ENCODE measurements at regions not wholly inside any gene's neighbourhood (a gene's known extent, or its start where the extent isn't known, plus 50 kb on each side); places are given as distances from the start of the nearest gene placed in this dataset.

DNA sequence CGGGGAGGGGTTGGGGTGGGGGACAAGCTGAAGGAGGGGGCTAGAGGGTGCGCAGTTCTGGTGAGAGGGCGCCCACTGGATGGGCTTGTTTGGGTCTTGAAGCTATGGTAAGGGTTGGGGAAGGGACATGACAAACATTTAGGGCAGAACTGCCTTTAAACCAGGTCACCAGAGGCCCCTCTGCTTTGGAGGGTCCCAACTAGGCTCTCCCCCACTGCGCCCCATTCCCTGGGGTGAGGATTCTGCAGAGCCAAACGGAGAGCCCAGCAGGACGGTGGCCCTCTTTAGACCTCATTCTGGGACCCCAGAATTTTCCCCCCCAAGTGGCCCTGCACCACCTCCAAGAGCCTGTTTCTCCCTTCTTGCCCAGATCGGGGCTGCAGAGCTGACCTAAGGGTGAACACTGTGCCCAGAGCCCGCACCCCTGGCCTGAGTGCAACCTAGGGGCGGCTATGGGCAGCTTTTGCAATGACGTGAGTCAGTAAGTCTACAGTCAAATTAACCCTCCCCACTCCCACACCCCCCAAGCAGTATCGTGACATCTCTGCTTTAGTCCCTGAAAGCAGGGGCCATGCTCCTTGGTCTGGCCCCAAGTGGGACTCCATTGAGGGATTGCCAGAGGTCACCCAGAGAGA is 593.8 kb downstream of the MATN1 start:
- H3K4me3 ChIP-seq (ENCODE audit: low read depth, low read length): no peak overlapping the region
- DNase-seq (ENCODE audit: low read depth): no peak
- TF ChIP-seq, protein P1, sequence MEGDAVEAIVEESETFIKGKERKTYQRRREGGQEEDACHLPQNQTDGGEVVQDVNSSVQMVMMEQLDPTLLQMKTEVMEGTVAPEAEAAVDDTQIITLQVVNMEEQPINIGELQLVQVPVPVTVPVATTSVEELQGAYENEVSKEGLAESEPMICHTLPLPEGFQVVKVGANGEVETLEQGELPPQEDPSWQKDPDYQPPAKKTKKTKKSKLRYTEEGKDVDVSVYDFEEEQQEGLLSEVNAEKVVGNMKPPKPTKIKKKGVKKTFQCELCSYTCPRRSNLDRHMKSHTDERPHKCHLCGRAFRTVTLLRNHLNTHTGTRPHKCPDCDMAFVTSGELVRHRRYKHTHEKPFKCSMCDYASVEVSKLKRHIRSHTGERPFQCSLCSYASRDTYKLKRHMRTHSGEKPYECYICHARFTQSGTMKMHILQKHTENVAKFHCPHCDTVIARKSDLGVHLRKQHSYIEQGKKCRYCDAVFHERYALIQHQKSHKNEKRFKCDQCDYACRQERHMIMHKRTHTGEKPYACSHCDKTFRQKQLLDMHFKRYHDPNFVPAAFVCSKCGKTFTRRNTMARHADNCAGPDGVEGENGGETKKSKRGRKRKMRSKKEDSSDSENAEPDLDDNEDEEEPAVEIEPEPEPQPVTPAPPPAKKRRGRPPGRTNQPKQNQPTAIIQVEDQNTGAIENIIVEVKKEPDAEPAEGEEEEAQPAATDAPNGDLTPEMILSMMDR (IDR thresholded peaks at IDR 0.05; ENCODE audit: low read depth, low read length, missing control alignments): no peak

GRCh38 chr1:30129001-30129408 is 594.4 kb downstream of the MATN1 start:
- TF ChIP-seq, protein P1 (IDR thresholded peaks at IDR 0.05; ENCODE audit: low read depth, low read length, missing control alignments): no peak
- no peak overlapping the region for H3K4me3 ChIP-seq (ENCODE audit: low read depth, low read length)
- DNase-seq (ENCODE audit: low read depth): no peak

DNA sequence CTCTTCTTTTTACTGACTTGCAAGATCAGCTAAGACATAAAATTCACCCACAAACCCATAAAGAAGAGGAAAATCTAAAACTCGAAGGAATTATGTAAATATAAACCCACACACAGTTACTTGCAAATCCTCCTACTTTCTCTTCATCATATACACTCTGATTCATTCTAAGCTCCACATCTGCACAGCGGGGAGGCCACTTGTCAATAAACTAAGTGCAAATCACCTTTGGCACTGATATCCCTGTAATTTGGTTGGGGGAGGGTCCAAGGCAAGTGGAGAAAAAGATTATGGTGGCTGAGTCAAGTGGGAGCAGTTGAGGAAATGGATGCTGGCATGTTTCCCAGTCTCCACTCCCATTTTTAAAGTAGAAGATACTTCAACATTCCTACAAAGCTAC is 596.5 kb downstream of the MATN1 start:
- no peak overlapping the region for H3K4me3 ChIP-seq (ENCODE audit: low read depth, low read length)
- TF ChIP-seq, protein P1 (IDR thresholded peaks at IDR 0.05; ENCODE audit: low read depth, low read length, missing control alignments): no peak
- no peak for DNase-seq (ENCODE audit: low read depth)

GRCh38 chr1:30125821-30126170 is 597.6 kb downstream of the MATN1 start:
- H3K4me3 ChIP-seq (ENCODE audit: low read depth, low read length): no peak overlapping the region
- TF ChIP-seq, protein P1 (IDR thresholded peaks at IDR 0.05; ENCODE audit: low read depth, low read length, missing control alignments): no peak
- no peak for DNase-seq (ENCODE audit: low read depth)

DNA sequence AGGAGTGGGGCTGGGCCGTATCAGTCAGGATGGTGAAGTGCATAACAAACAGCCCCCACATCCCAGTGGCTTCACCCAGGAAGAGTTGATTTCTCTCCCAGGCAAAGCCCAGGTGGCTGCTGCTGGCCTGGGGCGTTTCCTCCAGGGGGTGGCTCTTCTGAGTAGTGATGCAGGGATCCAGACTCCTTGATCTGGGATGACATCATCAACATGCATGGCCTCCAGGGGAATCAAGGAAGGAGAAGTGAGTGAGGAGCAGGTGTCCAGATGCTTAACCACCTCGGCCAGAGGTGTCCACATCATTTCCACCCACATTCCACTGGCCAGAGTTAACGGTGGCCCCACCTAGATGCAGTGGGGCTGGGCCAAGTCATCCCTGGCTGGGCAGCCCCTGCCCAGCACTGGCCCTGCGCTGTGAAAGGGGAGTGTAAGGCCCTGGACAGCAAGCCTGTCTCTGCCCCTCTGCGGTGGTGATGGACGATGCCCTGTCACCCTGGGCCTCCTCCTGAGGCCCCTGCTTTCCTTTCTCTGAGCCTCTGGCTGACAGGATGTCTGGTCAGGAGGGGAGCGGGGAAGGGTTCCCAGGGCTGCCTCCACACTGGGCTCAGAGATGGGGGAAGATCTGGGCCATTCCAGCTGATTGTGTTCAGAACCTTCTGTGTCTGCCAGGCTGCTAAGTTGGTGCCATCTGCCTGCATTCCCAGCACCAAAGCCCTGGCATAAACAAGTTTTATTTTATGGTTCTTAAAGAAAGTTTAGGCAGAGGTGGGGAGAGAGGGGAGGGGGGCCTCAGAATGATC is 598.2 kb downstream of the MATN1 start:
- TF ChIP-seq, protein P1 (IDR thresholded peaks at IDR 0.05; ENCODE audit: low read depth, low read length, missing control alignments): no peak
- H3K4me3 ChIP-seq (ENCODE audit: low read depth, low read length): no peak overlapping the region

DNA sequence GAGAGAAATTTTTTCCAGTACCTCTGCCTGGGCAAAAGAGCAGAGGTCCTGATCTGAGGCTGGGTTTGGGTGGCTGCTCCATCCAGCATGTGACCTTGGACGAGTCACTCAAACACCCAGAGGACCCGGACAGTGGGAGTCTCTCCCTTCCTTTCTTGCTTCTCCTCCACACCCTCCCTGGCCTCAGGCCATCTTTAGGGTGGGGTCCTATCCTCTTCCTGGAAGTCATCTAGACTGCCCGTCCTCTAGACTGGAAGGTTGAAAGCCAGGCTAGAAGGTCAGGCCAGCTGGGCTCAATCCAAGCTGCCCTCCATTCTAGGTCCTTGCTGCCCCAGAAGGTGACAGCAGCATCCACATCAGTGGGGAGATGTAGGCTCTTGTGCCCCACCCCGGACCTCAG is 599.5 kb downstream of the MATN1 start:
- DNase-seq (ENCODE audit: low read depth): no peak
- no peak overlapping the region for H3K4me3 ChIP-seq (ENCODE audit: low read depth, low read length)
- TF ChIP-seq, protein P1 (IDR thresholded peaks at IDR 0.05; ENCODE audit: low read depth, low read length, missing control alignments): no peak

More for the DNA sequence above, 598.2 kb downstream of the MATN1 start:
- no peak for DNase-seq (ENCODE audit: low read depth)
